ENCODE measurements at regions not wholly inside any gene's neighbourhood (a gene's known extent, or its start where the extent isn't known, plus 50 kb on each side); places are given as distances from the start of the nearest gene placed in this dataset.

DNA sequence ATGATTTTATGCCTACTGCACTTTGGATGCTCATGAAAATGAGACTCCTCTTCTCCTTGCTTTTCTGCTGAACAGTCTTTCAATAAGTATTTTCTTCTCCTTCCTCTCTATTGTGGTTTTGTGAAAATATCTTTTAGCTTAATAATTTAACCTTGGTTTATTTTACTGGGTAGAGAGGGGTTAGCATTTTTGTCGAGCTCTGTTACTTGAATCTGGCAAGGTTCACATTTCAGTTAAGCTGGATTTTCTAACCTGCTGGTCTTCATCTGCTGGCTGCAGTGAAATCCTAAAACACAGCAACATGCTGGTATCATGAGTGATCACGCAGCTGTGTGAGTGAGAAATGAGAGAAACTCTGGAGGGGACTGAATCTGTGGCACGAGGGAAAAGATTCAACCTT, 222.7 kb upstream of the NOX3 start:
- Histone ChIP-seq H2AFZ (ENCODE audit: low read depth, low read length) (no peak overlapping the region), H3K9ac (ENCODE audit: low read length) (no peak overlapping the region), H3K9me2 (ENCODE audit: insufficient read depth, low read length) (no peaks in the 10 kb centered on the region), H3K79me2 (replicated peaks; ENCODE audit: insufficient read depth, low read length) (no peaks in the 10 kb centered on the region), H3K27ac (ENCODE audit: low read length) (no peak overlapping the region), H4K20me1 (ENCODE audit: insufficient read depth) (no peaks in the 10 kb centered on the region), H3K4me2 (ENCODE audit: low read length) (no peak overlapping the region), H3K4me3 (ENCODE audit: low read length) (no peak overlapping the region), H3K9me3 (ENCODE audit: low read length) (no peaks in the 10 kb centered on the region), H3K36me3 (ENCODE audit: insufficient read depth, low read length) (no peaks in the 10 kb centered on the region), H3K27me3 (ENCODE audit: insufficient read depth, low read depth, low read length) (no peaks in the 10 kb centered on the region), H3F3A (ENCODE audit: insufficient read depth, low read length, poor library complexity, severe bottlenecking) (no peaks in the 10 kb centered on the region)
- TF ChIP-seq EZH2 (IDR thresholded peaks at IDR 0.05; ENCODE audit: borderline replicate concordance, insufficient read depth, low read length, poor library complexity, severe bottlenecking) (no peak), TAF1 (IDR thresholded peaks at IDR 0.05; ENCODE audit: low read depth) (no peak), EP300 (conservative IDR thresholded peaks at IDR 0.05; ENCODE audit: poor library complexity, severe bottlenecking) (no peak), CTCF (IDR thresholded peaks at IDR 0.05; ENCODE audit: poor library complexity, severe bottlenecking) (no peak), POLR2AphosphoS5 (IDR thresholded peaks at IDR 0.05) (no peak), SMC3 (conservative IDR thresholded peaks at IDR 0.05; ENCODE audit: poor library complexity) (no peak), MXI1 (conservative IDR thresholded peaks at IDR 0.05; ENCODE audit: poor library complexity, severe bottlenecking) (no peak), REST (IDR thresholded peaks at IDR 0.05; ENCODE audit: borderline replicate concordance) (no peak), RAD21 (conservative IDR thresholded peaks at IDR 0.05) (no peak)

DNA sequence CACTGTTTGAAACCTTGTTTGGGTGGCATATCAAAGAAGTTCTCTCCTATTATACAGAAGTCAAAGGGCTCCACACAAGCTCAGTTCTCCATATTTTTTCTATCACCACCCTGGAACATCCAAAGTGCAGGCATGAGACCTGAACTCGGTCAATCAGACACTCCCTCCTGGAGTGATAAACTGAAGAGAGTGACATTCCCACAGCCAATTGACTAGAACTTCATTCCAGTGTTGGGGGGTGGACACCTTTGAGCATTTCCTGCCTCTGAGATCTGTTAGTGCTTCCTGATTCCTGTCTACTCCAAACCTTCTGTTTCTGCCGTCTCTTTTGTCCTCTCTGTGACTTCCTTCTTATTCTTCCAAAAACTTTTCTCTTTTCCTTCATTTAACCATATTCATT, 220.7 kb upstream of the NOX3 start:
- H2AFZ ChIP-seq (ENCODE audit: low read depth, low read length) = no peak overlapping the region
- H4K20me1 ChIP-seq (ENCODE audit: insufficient read depth) = no peaks in the 10 kb centered on the region
- H3K4me2 ChIP-seq (ENCODE audit: low read length) = no peak overlapping the region

More for the DNA sequence above, 220.7 kb upstream of the NOX3 start:
- no peaks in the 10 kb centered on the region for H3K36me3 ChIP-seq (ENCODE audit: insufficient read depth, low read length)
- H3K9me3 ChIP-seq (ENCODE audit: low read length) = no peaks in the 10 kb centered on the region
- no peaks in the 10 kb centered on the region for H3K9me2 ChIP-seq (ENCODE audit: insufficient read depth, low read length)
- H3K79me2 ChIP-seq (replicated peaks; ENCODE audit: insufficient read depth, low read length) = no peaks in the 10 kb centered on the region
- H3K9ac ChIP-seq (ENCODE audit: low read length) = no peak overlapping the region
- no peak overlapping the region for H3K4me3 ChIP-seq (ENCODE audit: low read length)
- H3K27me3 ChIP-seq (ENCODE audit: insufficient read depth, low read depth, low read length) = no peaks in the 10 kb centered on the region
- H3K27ac ChIP-seq (ENCODE audit: low read length) = no peak overlapping the region
- TF ChIP-seq RAD21 (conservative IDR thresholded peaks at IDR 0.05) (no peak), REST (IDR thresholded peaks at IDR 0.05; ENCODE audit: borderline replicate concordance) (no peak), EZH2 (IDR thresholded peaks at IDR 0.05; ENCODE audit: borderline replicate concordance, insufficient read depth, low read length, poor library complexity, severe bottlenecking) (no peak), SMC3 (conservative IDR thresholded peaks at IDR 0.05; ENCODE audit: poor library complexity) (no peak), MXI1 (conservative IDR thresholded peaks at IDR 0.05; ENCODE audit: poor library complexity, severe bottlenecking) (no peak), POLR2AphosphoS5 (IDR thresholded peaks at IDR 0.05) (no peak), TAF1 (IDR thresholded peaks at IDR 0.05; ENCODE audit: low read depth) (no peak), CTCF (IDR thresholded peaks at IDR 0.05; ENCODE audit: poor library complexity, severe bottlenecking) (no peak)
- no peaks in the 10 kb centered on the region for H3F3A ChIP-seq (ENCODE audit: insufficient read depth, low read length, poor library complexity, severe bottlenecking)

Data from neural cell (in vitro differentiated cells).